Prostate gland (tissue), 2 donors: ENCODE measurements at regions not wholly inside any gene's neighbourhood (a gene's known extent, or its start where the extent isn't known, plus 50 kb on each side); places are given as distances from the start of the nearest gene placed in this dataset.

Source experiments
- DNase-seq: peaks from one replicate; pipeline ENCODE4 v3.0.0-alpha.2; 2019; ENCODE audit warnings: low spot score
- H3K27ac ChIP-seq, 2 donors: fragments of 200-600 bp; sonication (generic); 2 replicates each; pipeline ENCODE4 v1.5.1; 2017 to 2019
- H3K27me3 ChIP-seq: fragments of 200-600 bp; sonication (generic); replicated peaks from 2 replicates; pipeline ENCODE4 v1.5.1; 2019; ENCODE audit not compliant: insufficient read depth
- H3K36me3 ChIP-seq, 2 donors: fragments of 200-600 bp; sonication (generic); 1 replicate in 1 of 2; 2 replicates in 1 of 2; pipeline versions ENCODE4 v1.5.1 to v1.8.1; 2017 to 2019
- H3K4me1 ChIP-seq: fragments of 200-600 bp; sonication (generic); replicated peaks from 2 replicates; pipeline ENCODE4 v1.5.1; 2019
- H3K4me3 ChIP-seq, 2 donors: fragments of 200-600 bp; sonication (generic); 2 replicates each; pipeline ENCODE4 v1.5.1; 2017 to 2019
- H3K9me3 ChIP-seq: fragments of 200-600 bp; sonication (generic); 2 replicates; pipeline ENCODE4 v1.5.1; 2017
- CTCF ChIP-seq, 4 experiments: fragments of 200-600 bp in 2 of 4; fragments of 450-650 bp in 2 of 4; sonication (generic) in 2 of 4; IDR thresholded peaks; 1 replicate in 3 of 4; 2 replicates in 1 of 4; pipeline ENCODE4 v1.5.1; 2016 to 2019; ENCODE audit warnings: antibody characterized with exemption in 4 of 4, mild to moderate bottlenecking in 2 of 4, moderate library complexity in 2 of 4
- POLR2A ChIP-seq: fragments of 450-650 bp; IDR thresholded peaks from one replicate; pipeline ENCODE4 v1.6.1; 2016; ENCODE audit warnings: antibody characterized with exemption, mild to moderate bottlenecking
- POLR2AphosphoS5 ChIP-seq: sonication (generic); formaldehyde crosslinking; IDR thresholded peaks from one replicate; pipeline ENCODE4 v1.6.1; 2017; ENCODE audit warnings: antibody characterized with exemption
- WGBS: methylation state at CpG from one replicate; pipeline ENCODE4 v1.1.5; 2018; 5-methylcytosine and 5-hydroxymethylcytosine counted together
- intact Hi-C: fragments of 100-400 bp; cut with DNase I; formaldehyde crosslinking; loops from one replicate; pipeline ENCODE4 v1.14.2; 2022

GRCh38 chr11:95296165-95296564 lies 65.2 kb upstream of the SESN3 start:
- H3K9me3 ChIP-seq: no peaks in the 10 kb centered on the region
- H3K27ac ChIP-seq: no peak overlapping the region
- peak; percentile 10 for DNase-seq
- intact Hi-C loops: no loop called here
- TF ChIP-seq CTCF (IDR thresholded peaks at IDR 0.05): no peak
- TF ChIP-seq POLR2AphosphoS5: no peak
- TF ChIP-seq POLR2A: no peak
- H3K27me3 ChIP-seq: no peaks in the 10 kb centered on the region
- H3K4me3 ChIP-seq: no peak overlapping the region
- H3K4me1 ChIP-seq: no peaks in the 10 kb centered on the region
- H3K36me3 ChIP-seq: no peaks in the 10 kb centered on the region

GRCh38 chr11:95295382-95296149 lies 64.6 kb upstream of the SESN3 start:
- no peak overlapping the region for H3K4me3 ChIP-seq
- no peaks in the 10 kb centered on the region for H3K4me1 ChIP-seq
- H3K36me3 ChIP-seq: no peaks in the 10 kb centered on the region
- TF ChIP-seq POLR2A: no peak
- TF ChIP-seq POLR2AphosphoS5: no peak
- no peak for TF ChIP-seq CTCF (IDR thresholded peaks at IDR 0.05)
- intact Hi-C loops: no loop called here
- 74% methylated on average over 8 of the region's 8 CpGs for WGBS
- H3K27me3 ChIP-seq: no peaks in the 10 kb centered on the region
- no peak overlapping the region for H3K27ac ChIP-seq
- no peak for DNase-seq
- H3K9me3 ChIP-seq: no peaks in the 10 kb centered on the region

- no peak overlapping the region for H3K27ac ChIP-seq
- intact Hi-C loops: no loop called here
- no peaks in the 10 kb centered on the region for H3K9me3 ChIP-seq
- 77% methylated on average over 1 of the region's 1 CpG for WGBS
- no peaks in the 10 kb centered on the region for H3K27me3 ChIP-seq
- H3K4me1 ChIP-seq: no peaks in the 10 kb centered on the region
- H3K36me3 ChIP-seq: no peaks in the 10 kb centered on the region
- DNase-seq: no peak
- no peak overlapping the region for H3K4me3 ChIP-seq
- TF ChIP-seq POLR2AphosphoS5 (no peak), CTCF (IDR thresholded peaks at IDR 0.05) (no peak), POLR2A (no peak)
Measured at GRCh38 chr11:95294701-95295100, 63.7 kb upstream of the SESN3 start.

GRCh38 chr11:95293116-95293515 lies 62.1 kb upstream of the SESN3 start:
- intact Hi-C loops: no loop called here
- 95% methylated on average over 3 of the region's 3 CpGs for WGBS
- H3K36me3 ChIP-seq: no peaks in the 10 kb centered on the region
- no peaks in the 10 kb centered on the region for H3K9me3 ChIP-seq
- H3K4me1 ChIP-seq: no peaks in the 10 kb centered on the region
- no peaks in the 10 kb centered on the region for H3K27me3 ChIP-seq
- H3K27ac ChIP-seq: no peak overlapping the region
- DNase-seq: no peak
- H3K4me3 ChIP-seq: no peak overlapping the region
- no peak for TF ChIP-seq CTCF (IDR thresholded peaks at IDR 0.05)
- TF ChIP-seq POLR2A: no peak
- no peak for TF ChIP-seq POLR2AphosphoS5

- Histone ChIP-seq H3K36me3 (no peaks in the 10 kb centered on the region), H3K4me3 (no peak overlapping the region), H3K4me1 (no peaks in the 10 kb centered on the region), H3K27ac (no peak overlapping the region), H3K27me3 (no peaks in the 10 kb centered on the region), H3K9me3 (no peaks in the 10 kb centered on the region)
- 70% methylated on average over 4 of the region's 4 CpGs for WGBS
- no peak for DNase-seq
- no peak for TF ChIP-seq CTCF (IDR thresholded peaks at IDR 0.05)
- no peak for TF ChIP-seq POLR2AphosphoS5
- no peak for TF ChIP-seq POLR2A
- intact Hi-C loops: no loop called here
Measured at GRCh38 chr11:95291946-95292345, 60.9 kb upstream of the SESN3 start.
